Prostate gland (tissue), 2 donors: ENCODE measurements at regions not wholly inside any gene's neighbourhood (a gene's known extent, or its start where the extent isn't known, plus 50 kb on each side); places are given as distances from the start of the nearest gene placed in this dataset.

Source experiments
- CTCF ChIP-seq, 4 experiments: fragments of 200-600 bp in 2 of 4; fragments of 450-650 bp in 2 of 4; sonication (generic) in 2 of 4; IDR thresholded peaks; 1 replicate in 3 of 4; 2 replicates in 1 of 4; pipeline ENCODE4 v1.5.1; 2016 to 2019; ENCODE audit warnings: antibody characterized with exemption in 4 of 4, mild to moderate bottlenecking in 2 of 4, moderate library complexity in 2 of 4
- POLR2A ChIP-seq: fragments of 450-650 bp; IDR thresholded peaks from one replicate; pipeline ENCODE4 v1.6.1; 2016; ENCODE audit warnings: antibody characterized with exemption, mild to moderate bottlenecking
- POLR2AphosphoS5 ChIP-seq: sonication (generic); formaldehyde crosslinking; IDR thresholded peaks from one replicate; pipeline ENCODE4 v1.6.1; 2017; ENCODE audit warnings: antibody characterized with exemption

- TF ChIP-seq POLR2A (no peak), CTCF (IDR thresholded peaks at IDR 0.05) (no peak), POLR2AphosphoS5 (no peak)
Measured at GRCh38 chr5:147092044-147092443, 142.8 kb upstream of the STK32A start.
